Embryonic facial prominence (tissue), 1 donor: ENCODE measurements at regions not wholly inside any gene's neighbourhood (a gene's known extent, or its start where the extent isn't known, plus 50 kb on each side); places are given as distances from the start of the nearest gene placed in this dataset.
"Not testable (repeated sequence)": the region's sequence is repeated elsewhere in the genome, so short reads cannot be mapped to it uniquely, and the experiment has no call there.

Experiments
- DNase-seq: peaks from one replicate; pipeline ENCODE4 v3.0.0-alpha.2; 2016; ENCODE audit errors: extremely low spot score

DNA sequence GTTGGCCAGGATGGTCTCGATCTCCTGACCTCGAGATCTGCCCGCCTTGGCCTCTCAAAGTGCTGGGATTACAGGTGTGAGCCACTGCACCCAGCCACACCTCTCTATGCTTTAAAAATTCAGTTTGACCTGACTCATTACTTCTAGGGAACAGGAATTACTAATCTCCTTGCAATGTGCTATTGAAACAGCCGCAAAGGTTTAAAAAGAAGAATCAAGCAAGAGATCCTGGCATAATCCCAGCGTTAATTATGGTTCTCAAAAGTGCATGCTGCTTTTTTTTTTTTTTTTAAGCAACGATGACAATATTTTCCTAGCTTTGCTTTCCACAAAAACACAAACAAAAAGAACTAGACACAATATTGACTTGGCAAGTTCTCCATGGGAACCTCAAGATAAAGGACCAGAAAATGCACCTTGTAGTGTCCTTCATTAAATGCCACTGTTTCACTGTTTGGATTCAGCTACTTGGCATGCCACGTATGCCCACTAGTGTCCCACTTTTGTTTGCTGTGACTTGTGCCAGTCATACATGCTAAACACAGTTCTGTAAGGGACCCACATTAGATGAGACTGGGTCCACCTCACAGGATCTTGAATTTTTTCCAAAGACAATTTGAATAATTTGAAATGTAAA, 112.6 kb upstream of the PPARGC1A start:
- no peak for DNase-seq

DNA sequence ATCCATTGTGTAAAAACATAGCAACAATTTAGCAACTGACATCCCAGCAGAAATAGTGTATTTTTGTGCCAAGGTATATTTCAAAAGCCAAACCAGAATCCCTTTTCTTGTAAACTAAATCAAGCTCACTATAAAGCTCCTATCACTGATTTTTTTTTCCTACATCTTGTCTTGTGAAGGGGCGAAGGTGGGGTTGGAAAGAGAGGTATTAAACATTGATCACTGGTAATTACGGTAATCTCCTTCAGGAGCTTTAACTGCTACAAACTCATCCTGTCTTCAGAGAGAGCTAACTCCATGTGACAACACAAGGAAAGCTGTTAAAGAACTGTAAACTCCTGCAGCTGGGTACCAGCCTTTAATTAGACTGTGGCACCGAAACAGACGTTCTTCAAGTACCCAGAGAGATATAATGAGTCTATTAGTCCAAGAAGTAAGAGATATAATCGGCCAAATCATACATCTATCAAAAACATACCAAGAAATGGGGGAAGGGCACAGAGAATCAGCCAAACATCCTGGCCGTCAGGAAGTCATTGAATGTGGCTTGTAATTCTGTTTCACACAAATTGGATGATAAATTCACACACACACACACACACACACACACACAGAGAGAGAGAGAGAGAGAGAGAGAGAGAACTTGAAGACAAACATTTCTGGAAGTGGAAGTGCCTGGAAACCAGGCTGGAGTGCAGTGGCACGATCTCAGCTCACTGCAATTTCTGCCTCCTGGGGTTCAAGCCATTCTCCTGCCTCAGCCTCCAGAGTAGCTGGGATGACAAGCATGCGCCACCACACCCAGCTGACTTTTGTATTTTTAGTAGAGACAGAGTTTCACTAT, 111.9 kb upstream of the PPARGC1A start:
- no peak for DNase-seq

DNA sequence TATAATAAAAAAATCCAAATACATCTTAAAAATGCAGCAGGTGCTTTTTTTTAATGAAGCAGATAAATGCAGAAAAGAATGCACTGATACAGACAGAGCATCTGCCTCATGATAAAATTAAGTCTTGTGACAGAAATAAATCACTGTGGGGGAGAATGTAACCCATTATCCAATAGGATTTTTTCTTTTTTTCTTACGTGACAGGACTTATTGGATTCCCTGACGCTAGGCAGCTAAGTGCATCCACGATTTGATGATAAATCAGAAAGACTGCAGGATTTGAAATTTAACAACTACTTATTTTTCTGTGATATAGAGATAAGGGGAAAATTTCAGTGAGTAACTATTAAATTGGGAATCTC, 110.6 kb upstream of the PPARGC1A start:
- DNase-seq, result no peak

DNA sequence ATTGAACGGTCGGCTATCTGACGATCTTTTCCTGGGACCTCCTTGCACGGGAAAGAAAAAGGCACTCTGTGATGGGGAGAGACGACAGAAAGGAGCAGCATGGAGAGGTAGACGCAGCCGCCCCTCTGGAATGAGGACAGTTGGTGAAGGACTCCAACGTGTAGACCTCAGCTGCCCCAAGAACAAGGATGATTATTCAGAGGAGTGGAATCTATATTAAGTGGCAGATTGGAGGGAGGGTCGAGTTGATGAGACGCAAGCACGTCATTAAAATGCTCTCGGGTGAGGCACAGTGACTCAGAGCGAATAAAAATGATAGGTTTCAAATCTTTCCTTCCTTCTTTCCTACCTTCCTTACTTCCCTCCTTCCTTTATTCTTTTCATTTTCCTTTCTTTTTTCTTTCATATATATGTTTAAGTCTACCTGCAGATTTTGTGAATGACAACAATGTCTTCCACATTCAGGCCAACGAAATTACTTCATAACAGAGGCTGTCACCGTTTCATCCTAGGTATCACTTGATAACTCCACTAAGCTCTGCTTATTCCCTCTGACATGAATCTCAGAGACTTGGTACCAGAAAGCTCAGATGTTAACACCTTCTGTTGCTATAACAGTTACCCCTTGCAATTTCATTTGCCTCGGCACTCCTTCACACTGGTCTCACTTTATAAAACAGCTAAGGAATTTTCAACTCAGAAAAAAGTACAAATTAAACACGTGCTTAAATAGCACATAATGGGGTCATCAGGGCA, 110.0 kb upstream of the PPARGC1A start:
- no peak for DNase-seq

DNA sequence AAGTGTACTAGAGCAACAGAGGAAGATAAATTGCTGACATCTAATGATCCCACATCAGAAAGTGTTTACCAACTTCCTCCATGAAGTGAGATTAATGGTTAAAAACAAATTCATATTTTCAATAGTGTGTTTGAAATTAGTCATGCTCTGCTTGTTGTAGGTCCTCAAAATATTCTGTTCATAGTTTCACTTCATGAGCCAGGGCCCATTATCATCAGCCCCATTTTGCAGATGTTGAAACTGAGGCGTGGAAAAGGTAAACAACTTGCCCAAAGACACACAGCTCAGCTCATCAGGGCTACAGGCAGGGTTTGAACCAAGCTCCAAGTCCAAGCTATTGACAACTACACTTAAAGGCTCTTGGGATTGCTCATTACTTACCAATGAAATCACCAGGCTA, 103.5 kb upstream of the PPARGC1A start:
- no peak for DNase-seq

DNA sequence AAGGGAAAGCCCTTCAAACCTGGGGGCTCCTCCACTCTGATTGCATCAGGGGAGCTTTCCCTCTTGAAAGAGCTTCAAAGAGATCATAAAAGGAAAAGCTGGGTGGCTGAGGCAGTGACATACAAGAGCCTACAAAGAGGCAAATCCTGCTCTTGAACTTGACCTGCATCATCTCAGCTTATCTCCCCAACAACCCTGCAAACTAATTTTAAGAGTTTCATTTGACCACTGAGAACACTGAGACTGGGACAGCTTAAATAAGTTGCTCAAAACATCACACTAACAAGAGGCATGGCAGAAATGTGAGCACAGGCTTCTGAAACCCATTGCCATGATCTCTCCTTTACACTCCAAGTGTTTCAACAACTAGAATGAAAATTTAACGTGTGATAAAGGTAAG, 101.6 kb upstream of the PPARGC1A start:
- DNase-seq, result no peak

DNA sequence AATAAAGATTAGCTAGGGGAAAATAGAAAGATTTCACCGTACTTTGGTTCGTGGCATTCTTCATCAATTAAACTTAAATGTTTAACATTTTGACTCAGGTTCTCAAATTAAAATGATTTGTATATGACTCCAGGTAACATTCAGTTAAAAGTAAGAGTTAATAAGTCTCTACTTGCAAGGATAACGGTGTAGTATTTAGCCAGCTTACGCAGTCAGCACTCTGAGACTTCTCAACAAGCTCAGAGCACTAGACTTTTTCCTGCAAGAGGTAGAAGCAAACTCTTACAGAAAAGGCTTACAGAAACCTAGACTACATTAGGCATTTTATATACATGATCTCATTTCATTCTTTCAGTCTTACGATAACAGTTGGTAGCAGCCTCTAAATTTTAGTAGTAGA, 96.4 kb upstream of the PPARGC1A start:
- no peak for DNase-seq

DNA sequence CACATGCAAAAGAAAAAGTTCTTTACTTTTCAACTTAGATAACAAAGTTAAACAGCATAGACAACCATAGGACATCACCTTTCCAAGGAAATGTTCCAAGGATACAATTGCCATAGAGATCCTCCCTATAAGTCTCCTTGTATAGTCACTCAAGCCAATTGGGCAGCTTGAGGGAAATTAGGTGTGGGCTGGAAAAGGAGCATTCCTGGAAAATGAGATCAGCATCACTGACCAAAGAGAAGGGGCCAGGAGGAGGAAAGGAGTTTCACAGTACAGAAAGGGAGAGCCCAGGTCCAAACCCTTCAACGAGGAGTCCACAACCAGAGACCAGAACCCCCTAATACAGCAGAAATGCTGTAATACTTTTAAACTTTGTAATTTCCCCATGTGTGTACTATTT, 91.5 kb upstream of the PPARGC1A start:
- DNase-seq, result no peak

DNA sequence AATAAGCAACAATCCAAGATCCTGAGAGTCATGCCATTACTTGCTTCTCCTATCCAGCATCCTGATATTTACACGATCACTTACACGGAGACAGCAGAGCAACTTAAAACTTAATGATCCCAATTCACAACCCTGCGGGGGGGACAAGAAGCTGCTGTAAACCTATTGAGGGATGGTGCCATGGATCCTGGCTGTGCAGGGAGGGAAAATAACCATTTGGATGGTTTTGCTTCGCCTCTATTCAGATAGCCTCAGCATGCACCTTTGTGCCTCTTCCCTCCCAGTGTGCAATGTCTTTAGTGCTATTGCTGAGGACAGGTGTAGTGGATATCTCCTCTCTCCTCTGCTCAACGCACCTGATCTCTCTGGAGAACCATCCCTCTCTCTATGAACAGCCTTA, 89.7 kb upstream of the PPARGC1A start:
- DNase-seq, result no peak

DNA sequence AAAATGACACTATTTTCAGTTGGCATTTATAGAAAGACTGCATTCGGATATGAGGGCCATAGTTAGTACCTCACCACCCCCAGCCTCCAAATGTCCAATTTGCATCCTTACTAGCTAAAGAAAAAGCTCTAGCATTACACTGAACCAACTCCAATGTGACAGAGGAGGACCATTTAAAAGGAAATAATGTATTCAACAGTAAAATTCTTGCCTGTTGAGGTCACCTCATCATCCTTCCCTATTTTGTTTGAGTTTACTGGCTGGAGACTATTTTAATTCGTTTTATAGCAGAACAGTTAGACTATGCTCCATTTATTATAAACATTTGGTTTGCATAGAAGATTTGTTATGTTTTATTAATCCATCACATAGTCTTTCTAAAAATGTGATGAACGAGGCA, 88.2 kb upstream of the PPARGC1A start:
- DNase-seq, result no peak

DNA sequence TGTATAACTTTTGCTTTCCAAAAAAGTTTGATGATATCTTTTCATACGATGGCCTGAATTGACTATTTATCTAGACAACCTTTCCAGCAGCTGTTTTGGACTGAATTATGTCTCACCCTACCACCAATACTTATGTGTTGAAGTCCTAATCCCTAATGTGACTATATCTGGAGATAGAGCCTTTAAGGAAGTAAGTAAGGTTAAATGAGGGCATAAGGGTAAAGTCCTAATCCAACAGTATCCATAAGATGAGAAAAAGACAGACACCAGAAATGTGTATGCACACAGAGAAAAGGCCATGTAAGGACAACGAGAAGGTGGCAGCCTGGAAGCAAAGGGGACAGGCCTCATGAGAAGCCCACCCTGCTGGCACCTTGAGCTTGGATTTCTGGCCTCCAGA, 86.6 kb upstream of the PPARGC1A start:
- no peak for DNase-seq

DNA sequence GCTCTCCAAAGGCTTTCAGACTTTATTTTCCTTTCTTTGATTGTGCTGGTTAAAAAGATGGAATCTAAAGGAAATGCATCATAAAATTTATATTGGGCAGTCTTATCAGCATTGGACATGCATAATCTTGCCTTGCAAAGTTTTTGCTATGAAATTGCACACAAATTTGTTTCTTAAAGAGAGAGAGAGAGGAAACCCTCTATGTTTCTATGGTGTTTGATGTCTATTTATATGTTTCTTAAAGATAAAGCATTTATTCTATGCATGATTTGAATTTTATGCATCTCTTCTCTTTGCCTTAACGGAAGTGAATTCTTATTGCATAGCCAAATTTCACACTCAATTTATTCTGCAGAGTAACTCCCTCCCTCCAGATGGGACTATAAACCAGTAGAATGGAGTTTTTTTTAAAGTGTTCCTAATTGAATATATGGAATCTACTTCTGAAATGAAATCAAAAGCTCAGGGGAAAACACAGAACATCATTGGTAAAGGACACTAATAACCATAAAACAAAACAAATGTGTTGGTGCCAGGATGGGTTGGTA, 83.5 kb upstream of the PPARGC1A start:
- DNase-seq, result no peak

DNA sequence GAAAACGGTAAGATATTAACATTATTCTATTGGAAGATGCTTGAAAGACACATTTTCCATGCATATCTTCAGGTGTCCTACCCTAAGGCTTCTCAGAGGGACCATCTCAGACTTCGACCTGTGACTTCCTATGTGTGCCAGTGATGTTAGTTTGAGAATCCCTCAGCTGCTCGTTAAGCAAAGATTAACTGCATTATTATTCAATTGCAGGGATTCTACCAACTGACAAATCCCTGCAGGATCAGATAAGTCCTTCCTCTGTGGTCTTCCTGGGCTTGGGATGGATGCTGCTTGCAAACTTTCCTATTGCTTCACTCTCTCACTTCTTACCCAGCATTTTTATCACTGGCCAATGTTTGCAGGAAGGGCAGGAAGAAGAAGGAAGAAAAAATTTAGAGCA, 83.0 kb upstream of the PPARGC1A start:
- DNase-seq, result no peak

DNA sequence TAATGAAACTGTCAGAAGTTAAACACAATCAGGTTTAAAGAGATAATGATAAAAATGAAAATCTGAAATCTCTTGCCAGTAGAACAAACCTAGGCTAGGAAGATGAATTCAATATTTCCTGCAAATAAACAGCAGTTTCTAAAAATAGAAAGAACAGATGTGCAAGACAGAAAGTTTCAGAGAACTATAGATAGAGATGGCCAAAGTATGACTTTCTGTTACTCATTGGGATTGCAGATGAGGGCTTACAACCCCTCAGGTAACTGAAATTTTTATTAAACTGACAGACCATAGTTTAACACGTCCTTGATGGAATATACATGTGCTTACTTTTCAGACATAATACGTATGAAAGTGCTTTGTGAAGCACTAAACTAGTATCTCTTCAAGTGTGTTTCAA, 82.3 kb upstream of the PPARGC1A start:
- DNase-seq, result no peak

DNA sequence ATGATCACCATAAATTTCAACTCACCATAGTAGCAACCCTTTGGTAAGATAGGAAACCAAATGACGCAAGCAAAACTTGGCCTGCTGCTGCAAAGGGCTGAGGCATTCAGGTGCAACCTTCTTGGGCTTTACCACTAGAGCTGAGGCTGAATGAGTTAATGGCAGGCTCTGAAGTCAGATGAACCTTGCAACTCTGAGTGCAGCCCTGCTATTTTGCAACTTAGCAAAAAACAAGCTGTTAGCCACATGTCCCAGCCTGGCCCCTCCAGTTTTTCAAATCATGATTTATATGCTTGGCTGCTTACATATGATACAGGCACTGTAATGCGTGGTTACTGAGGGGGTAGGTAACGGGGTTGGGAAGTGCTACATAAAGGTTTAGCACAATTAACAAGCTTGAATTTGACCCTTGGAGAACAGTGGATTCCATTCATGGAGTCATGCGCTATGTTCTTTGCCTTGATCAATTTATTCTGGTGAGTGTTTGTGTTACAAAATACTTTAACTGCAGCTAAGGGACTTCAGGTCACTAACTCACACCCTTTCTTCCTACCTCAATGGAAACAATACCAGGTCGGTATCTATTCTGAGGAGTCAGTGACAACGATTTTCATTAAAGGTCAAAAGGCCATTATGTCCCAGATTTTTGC, 80.5 kb upstream of the PPARGC1A start:
- DNase-seq, result no peak

DNA sequence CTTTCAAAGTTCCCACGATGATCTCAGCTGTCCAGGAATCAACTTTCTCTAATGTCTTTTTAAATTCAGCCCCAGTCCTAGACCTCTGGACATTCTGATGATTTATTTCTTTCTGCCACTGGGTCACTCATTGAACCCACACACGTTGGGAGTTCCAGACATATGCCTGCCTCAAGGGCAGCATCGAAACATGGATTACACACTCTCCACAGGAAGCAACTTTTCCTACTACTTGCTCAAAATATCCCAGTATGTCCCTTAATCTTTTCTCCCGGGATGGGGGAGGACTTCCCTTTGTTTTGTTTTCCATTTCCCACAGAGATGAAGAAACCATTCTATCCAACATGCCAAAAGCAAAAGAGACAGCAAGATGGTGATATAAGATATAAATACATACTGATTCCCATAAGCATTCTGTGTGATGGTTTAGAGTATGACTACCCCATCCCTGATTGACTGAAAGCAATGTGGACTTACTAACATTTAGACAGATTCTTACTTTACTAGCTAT, 79.8 kb upstream of the PPARGC1A start:
- no peak for DNase-seq

DNA sequence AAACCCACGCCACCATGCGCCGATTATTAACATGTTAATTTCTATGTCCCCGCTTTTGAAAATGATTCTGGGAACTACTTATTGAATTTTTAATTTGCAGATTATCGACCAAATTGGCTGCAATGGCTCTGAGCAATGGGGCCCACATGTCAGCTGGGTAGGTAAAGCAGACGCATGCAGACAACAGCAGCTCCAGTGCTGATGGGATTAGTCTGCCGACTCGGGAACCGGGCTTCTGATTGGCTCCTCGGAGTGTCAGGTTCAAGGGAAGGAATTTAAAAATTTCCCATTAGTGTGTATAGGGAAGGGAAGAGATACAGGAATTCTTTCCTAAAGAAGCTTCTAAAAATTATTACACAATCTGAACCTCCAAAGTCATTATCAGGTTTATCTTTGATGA, 77.4 kb upstream of the PPARGC1A start:
- DNase-seq, result no peak

DNA sequence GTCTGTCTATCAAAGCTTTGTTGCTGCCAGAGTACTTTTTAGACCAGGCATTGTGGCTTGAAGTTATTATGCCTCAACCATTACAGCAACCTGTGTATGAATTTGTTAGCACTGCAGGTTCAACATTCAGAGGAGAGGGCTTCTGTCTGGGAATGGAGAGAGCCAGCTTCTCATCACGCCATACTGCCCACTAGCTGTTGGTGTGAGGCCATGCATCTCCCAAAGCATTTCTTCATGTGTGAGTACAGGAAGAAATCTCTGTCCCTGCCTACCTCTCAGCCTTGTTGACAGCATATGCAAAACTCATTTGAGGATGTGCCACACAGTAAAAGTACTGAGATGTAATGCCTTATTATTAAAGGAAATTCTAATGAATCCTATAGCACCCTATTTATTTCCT, 76.9 kb upstream of the PPARGC1A start:
- no peak for DNase-seq

DNA sequence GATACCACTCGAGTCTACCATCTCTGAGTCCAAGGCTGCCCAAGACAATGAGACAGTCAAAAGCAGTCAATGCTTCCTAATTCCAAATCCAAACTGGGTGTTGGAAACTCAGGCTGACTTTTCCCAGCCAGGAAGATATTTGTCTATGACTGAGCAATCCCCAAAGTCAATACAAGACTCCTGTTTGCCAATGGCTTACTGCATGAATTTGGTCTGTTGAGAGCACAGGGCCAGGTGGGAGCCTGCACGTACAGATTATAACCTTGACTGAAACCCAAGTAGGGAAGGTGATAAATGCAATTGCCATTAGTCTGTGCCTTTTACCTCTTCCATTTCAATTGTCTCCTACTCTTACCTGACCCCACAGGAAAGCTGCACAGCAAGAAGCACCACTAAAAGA, 72.6 kb upstream of the PPARGC1A start:
- no peak for DNase-seq

DNA sequence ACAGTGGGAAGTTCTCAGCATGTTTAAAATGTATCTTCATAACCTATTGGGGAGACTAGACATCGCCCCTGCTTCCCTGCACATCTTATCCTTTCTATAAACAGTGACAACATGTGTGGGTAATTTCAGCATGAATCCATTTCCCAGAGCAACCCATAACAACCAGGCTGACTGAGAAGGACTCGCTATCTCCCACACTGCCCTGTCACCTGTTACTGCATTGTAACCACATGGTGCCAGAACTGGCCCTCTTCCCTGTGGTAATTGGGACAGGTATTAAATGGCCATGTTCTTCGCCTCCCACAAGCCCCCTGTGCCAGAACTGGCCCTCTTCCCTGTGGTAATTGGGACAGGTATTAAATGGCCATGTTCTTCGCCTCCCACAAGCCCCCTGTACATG, 71.5 kb upstream of the PPARGC1A start:
- not testable (repeated sequence) for DNase-seq

DNA sequence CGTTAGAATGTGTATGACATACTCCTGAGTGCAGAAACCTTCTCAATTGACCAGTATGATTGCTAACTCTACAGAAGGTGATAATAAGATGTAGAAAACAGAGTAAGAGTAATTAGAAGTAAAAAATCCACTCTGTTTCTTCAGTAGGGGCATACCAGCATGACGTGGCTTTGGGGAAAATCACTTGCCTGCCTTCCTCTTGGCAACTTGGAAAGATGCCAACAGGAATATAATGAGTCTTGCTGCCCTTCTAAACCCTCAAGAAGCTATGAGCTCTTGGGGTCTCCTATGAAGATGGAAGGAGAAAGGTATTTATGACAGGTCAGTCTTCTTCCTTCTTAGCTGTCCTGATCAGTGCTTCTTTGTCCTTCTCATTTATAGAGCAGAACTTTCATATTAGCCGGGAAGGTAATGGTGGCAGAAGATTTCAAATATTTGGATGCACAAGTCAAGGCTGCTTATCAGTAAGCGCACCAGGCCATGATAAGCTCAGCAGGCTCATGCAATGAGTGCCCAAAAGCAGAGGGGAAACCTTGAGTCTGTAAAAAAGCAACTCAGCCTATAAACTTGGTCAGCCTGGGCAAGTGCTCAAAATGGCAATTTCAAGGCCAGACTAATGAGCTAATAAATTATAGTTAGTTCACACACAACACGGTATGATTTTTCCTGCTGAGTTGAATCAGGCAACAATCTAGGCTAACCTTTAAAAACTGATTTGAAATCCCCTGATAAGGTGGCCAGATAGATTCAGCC, 69.7 kb upstream of the PPARGC1A start:
- DNase-seq, result no peak
